SK-N-MC (cell line): ENCODE measurements at regions not wholly inside any gene's neighbourhood (a gene's known extent, or its start where the extent isn't known, plus 50 kb on each side); places are given as distances from the start of the nearest gene placed in this dataset.

Experiments
- FOXP2 ChIP-seq: optimal IDR thresholded peaks from 2 replicates; pipeline ENCODE3; 2011; ENCODE audit warnings: mild to moderate bottlenecking, moderate library complexity; ENCODE audit not compliant: insufficient read depth; ENCODE audit errors: extremely low read length, control extremely low read depth
- POLR2AphosphoS5 ChIP-seq: IDR thresholded peaks from 2 replicates; pipeline ENCODE4 v1.6.1; 2012; ENCODE audit warnings: mild to moderate bottlenecking, low read depth, low read length, borderline replicate concordance

DNA sequence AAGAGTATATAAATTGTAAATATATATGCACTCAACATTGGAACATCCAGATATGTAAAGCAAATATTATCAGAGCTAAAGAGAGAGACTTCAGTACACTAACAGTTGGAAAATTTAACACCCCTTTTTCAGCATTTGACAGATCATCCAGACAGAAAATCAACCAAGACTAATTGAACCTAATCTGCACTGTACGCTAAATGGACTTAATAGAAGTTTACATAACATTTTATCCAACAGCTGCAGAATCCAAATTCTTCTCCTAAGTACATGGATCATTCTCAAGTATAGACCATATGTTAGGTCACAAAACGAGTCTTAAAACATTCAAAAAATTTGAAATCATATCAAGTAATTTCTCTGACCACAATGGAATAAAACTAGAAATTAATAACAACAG is 229.1 kb upstream of the CLEC14A start:
- TF ChIP-seq POLR2AphosphoS5 (no peak), FOXP2 (no peak)
